Hypothalamus (tissue), 51 donors: ENCODE measurements at regions not wholly inside any gene's neighbourhood (a gene's known extent, or its start where the extent isn't known, plus 50 kb on each side); places are given as distances from the start of the nearest gene placed in this dataset.
"Not testable (repeated sequence)": the region's sequence is repeated elsewhere in the genome, so short reads cannot be mapped to it uniquely, and the experiment has no call there.

Experiments used
- DNase-seq, 51 donors: peaks; one replicate each; lab custom pipeline; 2025; lab: John Stamatoyannopoulos, UW

DNA sequence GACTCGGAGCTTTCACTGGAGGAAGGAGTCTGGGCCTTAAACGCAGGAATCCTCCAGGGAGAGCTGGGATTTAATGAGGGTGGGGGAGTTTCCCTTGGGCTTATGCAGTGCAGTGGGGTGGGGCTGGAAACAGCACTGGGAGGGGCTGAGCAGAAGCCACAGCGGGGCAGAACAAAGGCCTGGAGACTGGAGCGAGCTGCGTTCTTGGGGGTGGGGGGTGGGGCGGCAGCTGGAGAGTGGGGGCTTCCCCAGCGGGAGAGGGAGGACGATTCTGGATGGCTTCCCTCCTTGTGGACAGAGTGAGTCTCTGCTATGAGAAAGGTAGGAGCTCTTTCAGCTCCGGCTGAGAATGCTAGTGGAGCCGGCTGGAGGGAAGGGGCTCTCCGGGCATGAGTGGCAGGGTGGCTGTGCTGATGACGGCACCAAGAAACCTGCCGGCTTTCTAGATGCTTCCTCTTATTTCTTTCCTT is 406.0 kb downstream of the SEC14L1 start:
- no peak for DNase-seq

DNA sequence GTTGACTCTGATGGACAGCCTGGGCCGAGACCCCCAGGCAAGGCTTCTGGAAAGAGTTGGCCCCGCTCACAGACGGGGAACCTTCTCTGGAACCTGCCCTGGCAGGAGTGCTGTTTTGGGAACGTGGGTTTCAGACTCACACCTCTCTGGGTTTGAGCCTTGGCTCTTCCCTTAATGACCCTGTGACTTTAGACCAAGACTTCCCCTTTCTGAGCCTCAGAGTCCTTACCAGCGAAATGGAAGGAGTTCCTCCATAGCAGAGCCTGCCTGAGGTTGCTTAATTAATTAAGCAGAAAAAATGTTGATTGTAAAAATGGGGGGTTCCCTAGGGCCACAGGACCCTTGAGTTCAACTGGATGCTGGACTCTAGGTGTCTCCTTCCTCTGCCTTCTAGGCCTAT is 408.2 kb downstream of the SEC14L1 start:
- no peak for DNase-seq

DNA sequence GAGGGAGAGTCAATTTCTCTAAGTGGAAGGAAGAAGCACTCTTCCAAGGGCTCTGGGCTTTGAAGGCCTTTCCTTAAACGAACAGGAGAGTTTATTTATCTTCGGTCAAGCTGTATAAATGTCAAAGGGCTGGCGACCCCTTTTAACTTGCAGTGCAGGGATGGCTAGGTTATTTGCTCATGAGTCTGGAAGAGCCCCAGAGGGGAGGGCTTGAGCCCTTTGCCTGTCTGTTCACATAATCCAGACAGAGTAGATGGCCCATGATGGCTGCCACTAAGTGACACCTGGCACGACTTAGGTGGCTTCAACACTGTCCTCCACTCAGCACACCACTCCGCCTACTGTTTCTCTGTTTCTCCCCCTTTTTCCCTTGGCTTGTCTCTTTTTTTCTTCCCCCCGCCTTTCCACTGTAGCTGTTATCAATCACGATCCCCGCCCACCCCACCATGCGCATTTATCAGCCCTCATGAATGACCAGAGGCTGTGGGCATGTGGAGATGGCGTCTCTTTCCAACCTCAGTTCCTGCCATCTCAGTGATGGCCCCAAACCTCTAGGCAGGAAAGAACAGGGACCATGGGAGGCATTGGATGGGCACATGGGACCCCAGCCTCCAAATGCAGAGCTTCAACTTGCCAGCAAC is 408.7 kb upstream of the TNRC6C start:
- no peak for DNase-seq

DNA sequence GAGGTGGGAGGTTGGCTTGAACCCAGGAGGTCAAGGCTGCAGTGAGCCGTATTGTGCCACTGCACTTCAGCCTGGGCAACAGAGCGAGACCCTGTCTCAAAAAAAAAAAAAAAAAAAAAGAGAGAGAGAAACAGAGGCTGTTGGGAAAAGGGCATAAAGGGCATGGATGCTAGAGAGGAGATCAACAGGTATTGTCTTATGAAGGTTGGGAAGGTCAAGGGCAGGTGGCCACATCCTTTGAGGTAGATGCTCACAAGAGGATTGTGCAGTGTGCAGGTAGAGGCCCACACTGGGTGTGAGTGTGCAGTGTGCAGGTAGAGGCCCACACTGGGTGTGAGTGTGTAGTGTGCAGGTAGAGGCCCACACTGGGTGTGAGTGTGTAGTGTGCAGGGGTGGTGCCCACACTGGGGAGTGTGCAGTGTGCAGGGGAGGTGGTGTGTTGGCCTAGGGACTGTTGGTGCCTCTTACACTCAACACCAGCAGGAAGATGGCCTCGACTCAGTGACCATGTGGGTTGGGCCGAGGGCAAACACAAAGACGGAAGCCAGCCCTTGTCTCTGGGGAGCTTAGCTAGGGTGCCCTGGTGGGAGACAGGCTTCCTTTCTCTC is 404.9 kb upstream of the TNRC6C start:
- DNase-seq = no peak

DNA sequence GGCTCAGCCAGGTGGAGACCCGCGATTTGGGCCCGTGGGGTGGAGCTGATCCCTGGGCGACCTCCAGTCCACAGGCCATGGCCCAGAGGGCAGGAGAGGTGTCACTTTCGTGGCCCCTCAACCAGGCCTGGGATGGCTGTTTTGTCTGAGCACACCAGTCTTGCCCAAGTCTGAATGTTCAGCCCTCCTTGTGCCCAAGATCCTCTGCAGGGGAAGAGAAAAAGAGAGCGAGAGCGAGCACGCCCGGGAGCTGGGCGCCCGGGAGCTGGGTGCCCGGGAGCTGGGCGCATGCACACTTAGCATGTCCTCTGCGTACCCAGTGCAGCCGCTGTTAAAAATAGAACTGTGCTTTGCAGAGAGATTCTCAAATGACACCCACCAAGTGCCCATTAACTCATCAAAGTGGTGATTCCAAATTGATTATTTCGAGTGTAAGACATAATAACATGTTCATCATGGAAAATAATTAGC is 403.3 kb upstream of the TNRC6C start:
- peak in 5 of 51 donors; percentile 11 to 60 (median 24) for DNase-seq

DNA sequence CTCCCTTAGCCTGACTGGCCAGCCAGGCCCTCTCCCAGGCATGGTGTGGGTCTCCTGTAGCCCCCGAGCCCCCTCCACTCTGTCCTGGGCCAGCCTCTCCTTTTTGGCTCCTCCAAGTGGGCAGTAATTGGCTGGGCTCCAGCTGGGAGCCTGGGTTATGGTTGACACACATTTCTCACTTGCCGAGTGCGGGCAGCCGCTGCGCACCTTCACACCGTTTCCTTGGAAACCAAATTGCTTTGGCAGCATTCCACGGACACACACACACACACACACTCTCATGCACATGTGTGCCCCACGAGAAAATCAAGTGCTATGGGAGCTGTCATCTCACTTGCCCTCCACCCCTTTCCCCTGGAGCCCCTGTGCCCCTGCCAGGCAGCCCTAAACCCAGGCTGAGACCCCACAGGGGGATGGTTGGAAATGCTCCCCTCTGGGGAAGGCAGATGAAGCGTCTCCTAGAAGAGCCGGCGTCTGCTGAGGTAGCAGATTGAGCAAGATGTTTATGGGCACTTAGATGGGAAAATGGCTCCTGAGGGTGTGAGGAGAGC is 402.7 kb upstream of the TNRC6C start:
- DNase-seq = peak in 35 of 51 donors; percentile 6 to 77 (median 43)

DNA sequence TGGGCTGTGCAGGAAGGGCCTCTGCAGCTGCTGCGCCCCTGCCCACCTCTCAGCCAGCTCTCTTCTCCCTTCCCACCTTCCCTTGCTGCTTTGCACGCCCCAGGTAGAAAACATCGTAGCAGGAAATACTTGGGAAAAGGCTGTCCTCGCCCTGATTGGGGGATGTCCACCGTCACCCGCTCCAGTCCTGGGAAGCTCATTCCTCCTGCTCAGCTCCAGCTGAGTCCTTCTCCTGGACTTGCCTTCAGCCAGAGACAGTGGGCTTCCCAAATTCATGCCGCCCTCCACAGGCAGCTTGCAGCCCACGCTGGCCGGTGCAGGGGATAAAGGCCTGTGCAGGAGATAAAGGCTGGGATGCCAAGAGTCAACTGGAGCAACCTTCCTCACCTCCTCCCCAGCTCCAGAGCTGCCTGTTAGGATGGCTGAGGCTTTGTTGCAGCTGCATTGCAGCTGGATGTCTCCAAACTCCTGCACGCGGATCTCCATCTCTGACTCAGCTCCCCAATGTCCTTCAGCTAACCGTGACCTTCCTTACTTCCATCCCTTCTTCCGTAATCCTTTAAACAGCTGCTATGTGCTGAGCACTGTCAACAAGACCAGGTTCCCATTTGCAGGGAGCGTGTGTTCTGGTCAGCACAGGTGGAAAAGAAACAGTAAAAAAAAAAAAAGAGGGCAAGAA is 402.0 kb upstream of the TNRC6C start:
- peak in 1 of 51 donors; percentile 37 for DNase-seq

DNA sequence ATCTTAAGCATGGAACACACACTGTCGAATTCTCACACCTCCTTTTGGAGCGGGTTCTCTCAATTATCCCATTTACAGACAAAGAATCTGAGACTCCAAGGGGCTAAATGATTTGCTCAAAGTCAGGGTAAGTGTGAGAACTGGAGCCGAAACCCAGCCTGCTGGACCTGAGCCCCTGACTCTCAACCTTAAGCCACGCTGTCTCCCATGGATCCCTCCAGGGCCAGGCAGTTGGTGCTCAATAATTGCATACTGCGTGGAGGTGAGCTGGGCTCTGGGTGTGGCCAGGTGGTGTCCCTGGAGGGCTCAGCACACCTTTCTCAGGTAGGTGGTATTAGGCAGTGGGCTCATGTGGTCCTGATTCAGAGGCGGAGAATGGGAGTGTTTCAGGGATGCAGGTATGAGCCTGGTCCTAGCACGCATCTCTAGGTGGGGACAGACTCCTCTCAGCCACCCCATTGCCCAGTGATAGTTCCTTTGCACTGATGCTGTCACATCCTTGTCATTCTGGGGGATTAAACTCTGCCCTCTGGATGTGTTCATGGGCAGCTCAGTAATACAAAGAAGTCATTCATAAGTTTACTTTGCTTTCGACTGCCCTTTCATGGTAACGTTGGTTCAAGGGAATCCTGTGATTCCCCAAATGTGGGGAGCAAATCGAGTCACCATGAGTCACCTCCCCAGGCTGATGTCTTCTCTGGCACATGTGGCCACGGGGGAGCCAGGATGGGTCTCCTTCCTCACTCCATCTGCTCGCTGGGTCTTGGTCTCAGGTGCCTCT is 399.5 kb upstream of the TNRC6C start:
- DNase-seq = no peak

DNA sequence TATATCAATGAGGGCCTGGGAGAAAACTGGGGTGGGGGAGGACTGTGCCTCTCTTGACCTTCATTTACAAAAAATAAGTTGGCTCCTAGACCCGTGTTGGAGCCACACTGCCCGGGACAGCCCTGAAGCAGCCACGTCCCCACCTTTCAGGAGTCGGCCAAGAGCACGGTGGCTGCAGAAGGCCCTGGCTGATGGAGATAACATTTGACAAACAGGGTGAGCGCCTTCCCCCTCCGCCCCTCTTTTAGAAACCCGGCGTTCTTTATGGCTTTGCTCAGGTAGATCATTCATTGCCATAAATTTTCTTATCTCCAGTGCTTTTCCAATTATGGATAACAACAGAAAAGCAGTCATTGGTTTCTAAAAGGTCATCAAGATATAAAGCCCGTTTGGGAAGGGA is 398.1 kb upstream of the TNRC6C start:
- DNase-seq = no peak

DNA sequence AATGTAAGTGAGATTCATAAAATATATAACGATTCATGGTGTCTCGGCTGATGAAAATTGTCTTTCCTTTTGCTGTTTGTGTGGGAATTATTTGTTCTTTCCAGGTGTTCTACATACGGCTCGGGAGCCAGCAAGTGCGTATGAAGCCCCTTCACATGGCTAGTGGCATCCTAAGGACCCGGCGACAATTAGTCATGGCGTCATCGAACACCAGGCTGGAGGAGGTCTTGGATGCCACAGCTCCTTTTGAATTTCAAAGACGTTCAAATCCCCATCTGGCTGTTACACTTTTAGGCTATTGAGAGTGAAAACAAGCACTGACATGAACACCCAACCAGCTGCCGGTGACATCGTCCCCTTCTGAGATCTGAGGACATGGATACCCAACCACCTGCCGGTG is 397.7 kb upstream of the TNRC6C start:
- DNase-seq = no peak

DNA sequence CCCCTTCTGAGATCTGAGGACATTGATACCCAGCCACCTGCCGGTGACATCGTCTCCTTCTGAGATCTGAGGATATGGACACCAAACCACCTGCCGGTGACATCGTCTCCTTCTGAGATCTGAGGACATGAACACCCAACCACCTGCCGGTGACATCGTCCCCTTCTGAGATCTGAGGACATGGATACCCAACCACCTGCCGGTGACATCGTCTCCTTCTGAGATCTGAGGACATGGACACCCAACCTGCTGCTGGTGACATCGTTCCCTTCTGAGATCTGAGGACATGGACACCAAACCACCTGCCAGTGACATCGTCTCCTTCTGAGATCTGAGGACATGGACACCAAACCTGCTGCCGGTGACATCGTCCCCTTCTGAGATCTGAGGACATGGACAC is 396.1 kb upstream of the TNRC6C start:
- DNase-seq = not testable (repeated sequence)

DNA sequence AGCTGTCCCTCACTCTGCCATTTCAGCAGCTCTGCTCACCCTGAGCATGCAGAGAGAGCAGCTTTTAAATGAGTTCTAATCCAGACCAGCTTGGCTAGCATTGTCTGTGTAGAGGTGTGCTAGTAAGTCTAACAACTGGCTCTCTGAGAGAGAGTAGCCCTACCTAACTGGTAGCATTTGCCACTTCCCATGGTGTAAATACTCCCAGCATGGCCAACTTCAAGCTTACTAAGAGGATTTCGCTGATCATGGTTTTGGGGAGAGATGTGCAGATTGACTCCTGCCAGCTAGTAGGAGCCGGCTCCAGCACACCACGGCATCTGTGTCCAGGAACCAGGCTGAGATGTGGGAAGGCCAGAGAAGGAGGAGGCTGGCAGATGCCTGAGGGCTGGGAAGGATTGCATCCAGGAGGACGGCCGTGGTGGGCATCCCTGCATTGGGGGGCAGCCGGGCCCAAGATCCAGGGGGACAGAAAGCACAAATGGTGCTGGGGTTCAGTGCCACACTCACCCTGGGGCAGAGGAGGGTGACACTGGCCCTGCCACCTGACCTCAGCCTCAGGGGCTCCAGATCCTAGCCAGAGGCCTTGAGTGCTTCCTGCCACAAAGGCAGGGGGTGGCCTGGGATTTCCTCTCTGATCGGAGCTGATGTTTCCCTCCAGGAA is 394.9 kb upstream of the TNRC6C start:
- no peak for DNase-seq

DNA sequence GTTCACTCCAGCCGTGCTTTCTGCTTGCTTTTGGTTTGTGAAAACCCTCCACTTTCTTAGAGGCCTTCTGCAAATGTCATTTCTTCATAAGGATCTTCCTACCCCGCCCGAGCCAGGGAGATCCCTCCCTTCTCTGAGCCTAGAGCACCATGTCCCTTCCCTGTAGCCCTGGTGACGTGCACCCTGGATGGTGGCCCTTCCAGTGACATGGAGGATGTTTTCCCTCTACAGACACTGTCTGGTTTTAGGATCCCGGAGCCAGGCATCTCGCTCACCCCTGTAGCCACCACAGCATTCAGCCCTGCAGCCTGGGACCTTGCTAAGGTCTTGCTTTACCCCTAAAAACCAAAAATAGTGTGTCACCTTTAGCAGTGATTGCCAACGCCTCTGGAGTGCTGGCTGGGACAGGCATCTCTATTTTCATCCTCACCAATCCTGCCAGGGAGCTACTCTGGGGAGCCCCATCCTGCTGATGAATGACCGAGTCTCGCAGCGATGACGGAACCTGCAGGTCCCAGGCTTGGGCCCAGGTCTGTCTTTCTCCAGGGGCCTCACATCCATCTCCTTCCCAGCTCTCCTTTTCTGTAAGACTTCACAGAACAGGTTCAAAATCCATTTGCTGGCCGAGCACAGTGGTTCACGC is 394.1 kb upstream of the TNRC6C start:
- no peak for DNase-seq

DNA sequence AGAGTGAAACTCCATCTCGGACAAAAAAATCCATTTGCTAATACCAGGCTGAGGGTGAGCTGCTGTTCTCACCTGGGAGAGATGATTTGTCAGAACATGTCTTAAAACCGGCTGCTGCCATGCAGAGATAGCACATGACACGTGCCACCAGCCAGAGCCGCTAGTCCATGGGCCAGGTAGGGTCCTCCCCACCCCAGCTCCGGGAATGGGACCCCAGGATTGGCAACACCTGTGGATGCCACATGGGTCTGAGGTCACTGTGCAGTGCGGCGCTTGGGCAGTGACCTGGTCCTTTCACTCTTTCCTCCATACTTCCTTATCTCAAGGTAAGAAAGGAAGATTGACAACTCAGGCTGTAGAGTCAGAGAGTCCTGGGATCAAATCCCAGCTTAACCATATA is 393.3 kb upstream of the TNRC6C start:
- DNase-seq = no peak

DNA sequence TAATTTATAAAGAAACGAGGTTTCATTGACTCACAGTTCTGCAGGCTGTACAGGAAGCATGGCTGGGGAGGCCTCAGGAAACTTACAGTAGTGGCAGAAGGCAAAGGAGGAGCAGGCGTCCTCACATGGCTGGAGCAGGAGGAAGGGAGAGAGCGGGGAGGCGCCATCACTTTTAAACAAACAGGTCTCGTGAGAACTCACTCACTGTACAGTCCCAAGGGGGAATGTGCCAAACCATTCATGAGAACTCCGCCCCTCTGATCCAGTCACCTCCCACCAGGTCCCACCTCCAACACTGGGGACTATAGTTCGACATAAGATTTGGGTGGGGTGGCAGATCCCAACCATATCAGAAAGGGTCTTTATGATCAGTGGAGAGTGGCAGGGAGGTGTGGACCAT is 392.4 kb upstream of the TNRC6C start:
- no peak for DNase-seq

DNA sequence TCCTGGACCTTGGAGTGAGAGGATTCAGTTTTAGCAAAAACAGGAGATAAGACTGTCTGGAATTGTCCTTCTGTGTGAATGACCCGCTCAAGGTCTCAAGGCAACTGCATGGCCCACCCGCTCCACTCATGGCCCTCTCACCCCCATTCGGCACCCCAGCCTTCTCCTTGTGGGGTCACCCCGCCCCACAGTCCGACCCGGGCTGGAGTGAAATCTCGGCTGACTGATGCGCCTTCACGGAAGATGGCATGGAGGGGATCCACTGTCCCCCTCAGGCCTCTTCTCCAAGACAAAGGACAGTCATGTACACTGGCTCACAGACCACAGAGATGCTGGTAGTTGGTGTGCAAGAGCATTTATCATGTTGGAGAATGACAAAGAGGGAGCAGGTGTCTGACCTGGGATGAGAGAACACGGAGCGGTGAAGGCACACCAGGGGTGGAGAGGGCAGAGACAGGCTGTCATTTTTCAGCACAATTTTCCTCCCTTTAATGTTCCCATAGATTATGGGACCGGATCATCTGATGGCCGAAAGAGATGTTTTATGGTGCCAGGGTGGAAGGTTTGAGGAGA is 391.9 kb upstream of the TNRC6C start:
- DNase-seq = no peak

DNA sequence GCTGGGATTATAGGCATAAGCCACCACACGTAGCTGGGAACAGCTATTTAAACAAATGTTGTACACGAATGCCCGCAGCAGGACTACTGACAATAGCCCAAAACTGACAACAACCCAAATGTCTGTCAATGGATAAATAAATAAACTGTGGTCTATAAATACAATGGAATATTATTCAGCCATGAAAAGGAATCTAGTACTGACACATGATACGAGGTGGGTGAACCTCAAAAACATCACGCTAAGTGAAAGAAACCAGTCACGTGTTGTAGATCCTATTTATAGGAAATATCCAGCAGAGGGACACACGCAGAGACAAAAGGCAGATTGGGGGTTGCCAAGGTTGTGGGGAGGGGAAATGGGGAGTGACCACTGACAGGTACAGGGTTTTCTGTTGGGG is 390.0 kb upstream of the TNRC6C start:
- DNase-seq = no peak

DNA sequence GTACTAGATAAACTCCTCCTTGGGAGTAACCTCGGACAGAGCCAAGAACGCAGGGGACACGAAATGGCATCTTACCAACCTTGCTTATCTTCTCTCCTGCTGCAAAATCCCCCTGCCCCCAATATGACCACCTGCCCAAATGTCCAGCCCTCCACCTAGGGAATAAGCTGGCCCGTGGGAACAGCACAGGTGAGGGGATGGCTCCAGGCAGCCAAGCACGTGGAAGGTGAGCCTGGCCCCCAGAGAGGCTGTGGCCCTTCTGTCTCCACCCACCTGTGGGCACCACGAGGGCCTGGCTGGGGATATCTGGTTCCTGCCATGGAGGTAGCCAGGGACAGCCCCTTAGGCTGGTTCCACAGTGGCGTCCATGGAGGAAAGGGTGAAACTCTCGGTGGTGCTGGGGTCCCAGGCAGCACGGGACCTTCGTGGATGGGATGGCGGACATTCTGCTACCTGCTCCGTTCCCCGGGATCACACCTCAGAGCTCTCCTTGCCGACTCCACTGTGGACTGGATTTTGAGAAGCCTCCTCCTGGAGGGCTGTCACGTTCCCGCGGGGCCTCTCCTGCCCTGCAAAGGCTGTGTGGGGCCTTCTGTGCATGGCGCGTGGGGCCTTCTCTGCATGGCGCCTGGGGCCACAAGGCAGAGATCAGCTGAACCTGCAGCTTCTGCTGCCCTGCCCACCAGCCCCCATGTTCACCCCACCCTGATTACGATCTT is 388.5 kb upstream of the TNRC6C start:
- no peak for DNase-seq

DNA sequence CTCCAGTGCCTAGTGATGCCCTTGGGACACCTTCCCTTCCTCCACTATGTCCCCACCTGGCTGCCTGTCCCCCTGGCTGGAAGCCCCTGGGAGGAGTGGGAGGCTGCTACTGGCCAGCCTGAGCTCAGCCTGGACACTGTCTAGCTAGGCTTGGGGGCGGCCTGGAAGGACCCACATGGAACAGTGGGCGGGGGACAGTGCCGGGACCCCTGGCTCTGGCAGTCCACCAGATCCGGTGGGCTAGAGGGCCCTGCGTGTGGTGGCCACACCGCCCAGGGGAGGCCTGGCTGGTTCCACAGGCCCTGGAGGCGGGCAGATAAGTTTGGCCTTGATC is 388.0 kb upstream of the TNRC6C start:
- no peak for DNase-seq
